ENCODE measurements at regions not wholly inside any gene's neighbourhood (a gene's known extent, or its start where the extent isn't known, plus 50 kb on each side); places are given as distances from the start of the nearest gene placed in this dataset.
"Not testable (repeated sequence)": the region's sequence is repeated elsewhere in the genome, so short reads cannot be mapped to it uniquely, and the experiment has no call there.

DNA sequence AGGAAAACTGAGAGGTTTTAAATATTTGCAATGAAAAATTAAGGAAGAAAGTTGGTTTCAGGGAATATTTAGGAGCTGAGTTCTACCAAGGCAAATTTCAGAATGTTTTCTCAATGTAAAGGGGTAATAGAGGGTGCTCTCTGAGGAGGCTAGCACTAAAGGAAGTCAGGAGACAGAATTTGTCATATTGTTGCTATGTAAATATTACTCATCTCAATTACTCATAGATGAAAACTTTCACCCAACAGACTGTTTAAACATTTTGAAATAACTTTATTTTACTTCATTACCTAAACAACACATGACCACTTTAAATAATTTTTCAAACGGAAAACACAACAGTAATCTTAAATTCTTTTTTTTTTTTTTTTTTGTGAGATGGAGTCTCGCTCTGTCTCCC is 274.8 kb upstream of the NRG3 start:
- no peak for DNase-seq (ENCODE audit: low read depth, low spot score)
- Histone ChIP-seq H3K27me3 (ENCODE audit: control insufficient read depth, insufficient read depth, low read length) (no peaks in the 10 kb centered on the region), H3K9me3 (ENCODE audit: control insufficient read depth, insufficient read depth, low read length) (peaks cover 4% of the 10 kb centered on the region; the same call in 1 of the 2 replicates), H3K4me3 (ENCODE audit: low read depth, low read length) (no peak overlapping the region), H3K27ac (ENCODE audit: low read depth, low read length) (no peak overlapping the region)
- POLR2A ChIA-PET: no interaction called here
- CTCF ChIA-PET: no interaction called here
- TF ChIP-seq CTCF (IDR thresholded peaks at IDR 0.05; ENCODE audit: low read depth, low read length): no peak

DNA sequence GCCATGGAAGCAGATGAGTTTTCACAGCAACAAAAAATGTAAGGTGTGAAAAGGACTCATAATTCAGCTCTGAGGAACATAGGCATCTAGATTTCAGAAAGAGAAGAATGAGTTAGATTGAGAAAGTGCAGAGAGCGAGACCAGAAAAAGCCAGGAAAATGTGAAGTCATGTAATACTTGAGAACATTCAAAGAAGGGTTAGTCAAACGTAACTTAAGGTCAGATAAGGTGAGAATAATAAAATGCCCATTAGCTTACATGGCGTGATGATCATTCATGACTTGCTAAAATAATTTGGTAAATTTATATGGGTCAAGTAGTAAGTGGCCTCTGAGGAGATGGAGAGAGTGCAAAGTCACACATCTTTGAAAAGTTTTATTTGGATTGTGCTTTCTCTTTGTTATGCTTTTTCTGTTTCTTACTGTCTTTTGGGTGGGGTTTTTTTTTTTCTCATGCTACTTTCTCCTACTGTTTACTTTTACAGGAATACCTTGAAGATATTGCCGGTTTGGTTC is 271.8 kb upstream of the NRG3 start:
- H3K27ac ChIP-seq (ENCODE audit: low read depth, low read length): no peak overlapping the region
- ChIA-PET CTCF (no interaction called here), POLR2A (no interaction called here)
- DNase-seq (ENCODE audit: low read depth, low spot score): no peak
- H3K9me3 ChIP-seq (ENCODE audit: control insufficient read depth, insufficient read depth, low read length): peaks cover 9% of the 10 kb centered on the region; the same call in 1 of the 2 replicates
- H3K27me3 ChIP-seq (ENCODE audit: control insufficient read depth, insufficient read depth, low read length): no peaks in the 10 kb centered on the region
- no peak overlapping the region for H3K4me3 ChIP-seq (ENCODE audit: low read depth, low read length)
- TF ChIP-seq CTCF (IDR thresholded peaks at IDR 0.05; ENCODE audit: low read depth, low read length): no peak

- CTCF ChIA-PET; H3K4me3 ChIP-seq (ENCODE audit: low read depth, low read length); H3K27me3 ChIP-seq (ENCODE audit: control insufficient read depth, insufficient read depth, low read length); POLR2A ChIA-PET; DNase-seq (ENCODE audit: low read depth, low spot score); H3K27ac ChIP-seq (ENCODE audit: low read depth, low read length): not testable (repeated sequence)
- H3K9me3 ChIP-seq (ENCODE audit: control insufficient read depth, insufficient read depth, low read length): peaks cover 12% of the 10 kb centered on the region
Observed at GRCh38 chr10:81644485-81644884, 230.5 kb upstream of the NRG3 start.

DNA sequence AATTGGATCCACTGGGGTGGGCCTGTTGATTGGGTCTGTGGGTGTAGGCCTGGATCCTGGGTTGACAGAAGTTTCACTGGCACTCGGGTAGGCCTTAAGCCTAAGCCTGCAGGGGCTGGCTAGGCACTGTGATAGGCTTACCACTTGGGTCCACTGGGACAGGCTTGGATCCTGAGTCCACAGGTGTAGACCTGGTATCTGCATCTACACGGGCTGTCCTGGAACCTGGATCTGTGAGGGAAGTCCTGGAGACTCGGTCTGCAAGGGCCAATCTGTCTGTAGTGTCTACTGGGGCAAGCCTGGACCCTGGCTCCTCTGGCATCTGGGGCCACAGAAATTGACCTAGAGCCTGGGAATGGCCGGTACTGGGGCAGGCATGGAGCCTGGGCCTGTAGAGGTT is 219.0 kb upstream of the NRG3 start:
- H3K27ac ChIP-seq (ENCODE audit: low read depth, low read length): no peak overlapping the region
- H3K27me3 ChIP-seq (ENCODE audit: control insufficient read depth, insufficient read depth, low read length): no peaks in the 10 kb centered on the region
- H3K4me3 ChIP-seq (ENCODE audit: low read depth, low read length): no peak overlapping the region
- ChIA-PET CTCF (no interaction called here), POLR2A (no interaction called here)
- H3K9me3 ChIP-seq (ENCODE audit: control insufficient read depth, insufficient read depth, low read length): peaks cover 13% of the 10 kb centered on the region
- TF ChIP-seq CTCF (IDR thresholded peaks at IDR 0.05; ENCODE audit: low read depth, low read length): no peak
- DNase-seq (ENCODE audit: low read depth, low spot score): no peak

DNA sequence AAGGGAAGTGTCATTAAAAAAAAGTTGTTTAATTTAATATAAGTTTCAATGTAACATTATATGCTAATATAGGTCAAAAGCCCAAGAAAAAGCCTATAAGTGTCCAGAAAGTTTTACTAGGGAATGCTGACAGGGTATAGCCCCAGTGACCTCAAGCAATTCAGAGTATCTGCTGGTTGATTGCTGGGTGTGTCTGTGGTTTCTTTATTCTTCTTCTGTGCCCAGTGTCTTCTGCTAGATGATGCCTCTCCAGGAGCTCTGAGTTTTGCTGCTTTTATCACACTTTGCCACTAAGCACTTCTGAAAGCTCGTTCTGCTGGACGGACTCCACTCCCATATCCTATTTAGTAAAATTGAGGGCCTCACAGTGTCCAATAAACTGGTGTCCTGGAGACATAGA is 212.2 kb upstream of the NRG3 start:
- H3K4me3 ChIP-seq (ENCODE audit: low read depth, low read length): no peak overlapping the region
- no peak overlapping the region for H3K27ac ChIP-seq (ENCODE audit: low read depth, low read length)
- no peak for DNase-seq (ENCODE audit: low read depth, low spot score)
- peaks cover 8% of the 10 kb centered on the region; the same call in 1 of the 2 replicates for H3K9me3 ChIP-seq (ENCODE audit: control insufficient read depth, insufficient read depth, low read length)
- no peak for TF ChIP-seq CTCF (IDR thresholded peaks at IDR 0.05; ENCODE audit: low read depth, low read length)
- ChIA-PET POLR2A (no interaction called here), CTCF (no interaction called here)
- H3K27me3 ChIP-seq (ENCODE audit: control insufficient read depth, insufficient read depth, low read length): no peaks in the 10 kb centered on the region

GRCh38 chr10:81664800-81665199 is 210.2 kb upstream of the NRG3 start:
- CTCF ChIA-PET: not testable (repeated sequence)

More at GRCh38 chr10:81664800-81665199, 210.2 kb upstream of the NRG3 start:
- H3K27me3 ChIP-seq (ENCODE audit: control insufficient read depth, insufficient read depth, low read length); POLR2A ChIA-PET; H3K27ac ChIP-seq (ENCODE audit: low read depth, low read length); DNase-seq (ENCODE audit: low read depth, low spot score); H3K4me3 ChIP-seq (ENCODE audit: low read depth, low read length): not testable (repeated sequence)
- peaks cover 16% of the 10 kb centered on the region for H3K9me3 ChIP-seq (ENCODE audit: control insufficient read depth, insufficient read depth, low read length)
